ENCODE measurements at regions not wholly inside any gene's neighbourhood (a gene's known extent, or its start where the extent isn't known, plus 50 kb on each side); places are given as distances from the start of the nearest gene placed in this dataset.

DNA sequence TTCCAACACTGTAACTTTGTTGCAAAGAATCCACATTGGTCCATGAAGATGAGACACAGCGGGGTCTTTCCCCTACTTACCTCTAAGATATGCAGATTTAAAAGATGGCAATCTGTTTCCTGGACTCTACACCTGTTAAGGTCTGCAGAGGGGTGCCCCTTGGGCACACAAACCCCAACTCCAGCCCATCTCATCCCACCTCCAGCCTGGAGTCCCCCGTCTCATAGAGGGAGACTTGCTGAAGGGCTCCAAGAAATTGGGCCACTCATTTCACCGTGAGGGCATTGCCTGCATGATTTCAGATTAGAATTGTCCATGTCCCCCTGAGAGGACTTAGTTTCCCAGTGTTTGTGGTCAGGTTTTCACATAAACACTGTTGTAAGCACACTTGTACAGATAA lies 365.7 kb downstream of the IRX2 start (continued):
- no peak for TF ChIP-seq ELF1 (IDR thresholded peaks at IDR 0.05; ENCODE audit: borderline replicate concordance, low read depth)

DNA sequence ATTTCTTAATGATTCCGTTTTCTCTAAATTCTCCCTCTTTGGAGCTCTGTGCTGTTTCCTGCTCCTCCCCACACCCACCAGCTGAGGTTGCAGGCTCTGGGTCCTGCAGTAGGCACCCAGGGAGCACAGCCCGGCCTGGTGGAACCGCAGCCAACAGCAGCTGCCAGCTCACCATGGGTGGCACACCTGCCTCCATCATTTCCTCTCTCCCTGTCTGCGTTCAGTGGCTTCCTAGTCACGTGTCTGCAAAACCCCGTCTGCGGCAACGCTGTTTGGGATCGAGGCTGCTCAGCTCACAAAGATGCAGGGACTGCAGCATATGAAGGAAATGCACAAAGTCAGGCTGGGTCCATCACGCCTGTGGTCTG lies 367.8 kb downstream of the IRX2 start:
- CTCF ChIA-PET = no interaction called here
- H4K20me1 ChIP-seq (ENCODE audit: insufficient read depth) = no peaks in the 10 kb centered on the region
- H3K9me2 ChIP-seq (ENCODE audit: insufficient read depth) = no peaks in the 10 kb centered on the region
- POLR2A ChIA-PET = no interaction called here
- no peaks in the 10 kb centered on the region for H3K27me3 ChIP-seq (ENCODE audit: insufficient read depth, low read length)
- peaks cover 0 to 10% of the 10 kb centered on the region in 2 experiments; a peak in 3 of 4 replicates for H3K9me3 ChIP-seq (ENCODE audit: control insufficient read depth in 1 of 2, insufficient read depth in 1 of 2, low read depth in 1 of 2, low read length in 2 of 2)
- no peak overlapping the region for H3K4me3 ChIP-seq (replicated peaks in 1 of 2; ENCODE audit: low read depth in 1 of 2, low read length in 2 of 2)
- DNase-seq (ENCODE audit: low read depth, low spot score) (no peak), ATAC-seq (no peak)
- TF ChIP-seq POLR2AphosphoS5 (IDR thresholded peaks at IDR 0.05; ENCODE audit: low read depth, low read length) = no peak
- TF ChIP-seq SIN3A (IDR thresholded peaks at IDR 0.05; ENCODE audit: low read depth) = no peak
- no peak for TF ChIP-seq FOSL1 (IDR thresholded peaks at IDR 0.05; ENCODE audit: low read depth)
- no peak for TF ChIP-seq CEBPB (IDR thresholded peaks at IDR 0.05; ENCODE audit: low read depth)
- no peak for TF ChIP-seq RAD21 (IDR thresholded peaks at IDR 0.05; ENCODE audit: low read depth)
- no peak for TF ChIP-seq EZH2phosphoT487 (IDR thresholded peaks at IDR 0.05; ENCODE audit: borderline replicate concordance)
- no peak for TF ChIP-seq POLR2A (IDR thresholded peaks at IDR 0.05; ENCODE audit: borderline replicate concordance, extremely low read depth, insufficient read depth, insufficient read length)
- TF ChIP-seq SP1 (IDR thresholded peaks at IDR 0.05; ENCODE audit: low read depth) = no peak
- TF ChIP-seq YY1 (IDR thresholded peaks at IDR 0.05; ENCODE audit: extremely low read depth, insufficient replicate concordance, low read depth, low read length) = no peak
- no peak for TF ChIP-seq TCF7L2 (IDR thresholded peaks at IDR 0.05; ENCODE audit: borderline replicate concordance, extremely low read depth, insufficient read depth, insufficient read length)
- TF ChIP-seq ZNF274 (IDR thresholded peaks at IDR 0.05; ENCODE audit: low read depth, low read length) = no peak
- no peak overlapping the region for H3K4me2 ChIP-seq (ENCODE audit: low read length)
- H3K79me2 ChIP-seq (ENCODE audit: insufficient read depth, low read length) = no peaks in the 10 kb centered on the region
- intact Hi-C loops (cut with micrococcal nuclease) = no loop called here
- H3K36me3 ChIP-seq (ENCODE audit: control insufficient read depth in 1 of 2, insufficient read depth in 2 of 2, low read length in 2 of 2) = no peaks in the 10 kb centered on the region
- no peaks in the 10 kb centered on the region for H3K4me1 ChIP-seq (ENCODE audit: control insufficient read depth in 1 of 2, insufficient read depth in 2 of 2, low read length in 2 of 2)
- no peak overlapping the region for H2AFZ ChIP-seq (ENCODE audit: low read depth, low read length, poor library complexity, severe bottlenecking)
- no peak overlapping the region for H3K9ac ChIP-seq (ENCODE audit: low read length)
- RAD21 ChIA-PET (ENCODE audit: low non-redundant PET in 1 of 2, low total read pairs in 2 of 2, uncharacterized antibody in 2 of 2, unreplicated experiment in 2 of 2) = no interaction called here
- BruUV-seq (replicated peaks) = no TSS peak
- no peak overlapping the region for H3K27ac ChIP-seq (ENCODE audit: low read depth, low read length)

Measured in HCT116 (cell line).